HEK293T (cell line): ENCODE measurements at regions not wholly inside any gene's neighbourhood (a gene's known extent, or its start where the extent isn't known, plus 50 kb on each side); places are given as distances from the start of the nearest gene placed in this dataset.

Source experiments
- CTCF ChIA-PET: fragments of 350-600 bp; formaldehyde crosslinking; extraction: SDS; loops from one replicate; lab custom pipeline; 2021; ENCODE audit warnings: antibody characterized with exemption, inconsistent platforms; lab: Yijun Ruan, JAX
- POLR2A ChIA-PET: fragments of 350-600 bp; formaldehyde crosslinking; extraction: SDS; loops from one replicate; lab custom pipeline; 2020; ENCODE audit warnings: antibody characterized with exemption, inconsistent platforms; lab: Yijun Ruan, JAX
- DNase-seq: peaks from one replicate; pipeline ENCODE4 v3.0.0; 2012; ENCODE audit warnings: mixed read lengths; ENCODE audit errors: extremely low spot score
- ARNT ChIP-seq: fragments of 450-650 bp; IDR thresholded peaks from 2 replicates; pipeline ENCODE4 v1.6.1; 2017; ENCODE audit warnings: mild to moderate bottlenecking
- BHLHE40 ChIP-seq: fragments of 450-650 bp; IDR thresholded peaks from 2 replicates; pipeline ENCODE4 v1.6.1; 2016; ENCODE audit warnings: mild to moderate bottlenecking, moderate library complexity, borderline replicate concordance
- CTBP1 ChIP-seq: fragments of 450-650 bp; IDR thresholded peaks from 2 replicates; pipeline ENCODE4 v1.6.1; 2016; ENCODE audit warnings: borderline replicate concordance
- ELF4 ChIP-seq: fragments of 450-650 bp; IDR thresholded peaks from 2 replicates; pipeline ENCODE4 v1.6.1; 2017; ENCODE audit warnings: antibody characterized with exemption
- FOXA1 ChIP-seq: fragments of 450-650 bp; IDR thresholded peaks from 2 replicates; pipeline ENCODE4 v1.6.1; 2016; ENCODE audit warnings: mild to moderate bottlenecking
- FOXK2 ChIP-seq: fragments of 450-650 bp; IDR thresholded peaks from 2 replicates; pipeline ENCODE4 v1.6.1; 2016; ENCODE audit warnings: mild to moderate bottlenecking
- FOXM1 ChIP-seq: fragments of 450-650 bp; IDR thresholded peaks from 2 replicates; pipeline ENCODE4 v1.6.1; 2017; ENCODE audit warnings: mild to moderate bottlenecking, borderline replicate concordance
- HDGF ChIP-seq: fragments of 450-650 bp; IDR thresholded peaks from 2 replicates; pipeline ENCODE4 v1.6.1; 2017; ENCODE audit warnings: antibody characterized with exemption, borderline replicate concordance
- L3MBTL2 ChIP-seq: fragments of 450-650 bp; conservative IDR thresholded peaks from 2 replicates; pipeline ENCODE4 v1.6.1; 2016; ENCODE audit warnings: mild to moderate bottlenecking
- LEF1 ChIP-seq: fragments of 450-650 bp; IDR thresholded peaks from 2 replicates; pipeline ENCODE4 v1.6.1; 2017; ENCODE audit warnings: mild to moderate bottlenecking, borderline replicate concordance
- NFRKB ChIP-seq: fragments of 450-650 bp; IDR thresholded peaks from 2 replicates; pipeline ENCODE4 v1.6.1; 2016; ENCODE audit warnings: mild to moderate bottlenecking, moderate library complexity
- PKNOX1 ChIP-seq: fragments of 450-650 bp; IDR thresholded peaks from 2 replicates; pipeline ENCODE4 v1.6.1; 2016
- SP1 ChIP-seq: fragments of 450-650 bp; IDR thresholded peaks from 2 replicates; pipeline ENCODE4 v1.6.1; 2017
- SUZ12 ChIP-seq: fragments of 450-650 bp; IDR thresholded peaks from 2 replicates; pipeline ENCODE4 v1.6.1; 2016; ENCODE audit warnings: mild to moderate bottlenecking
- TARDBP ChIP-seq: fragments of 450-650 bp; IDR thresholded peaks from 2 replicates; pipeline ENCODE4 v1.6.1; 2016
- ZNF384 ChIP-seq: fragments of 450-650 bp; IDR thresholded peaks from 2 replicates; pipeline ENCODE4 v1.6.1; 2016

DNA sequence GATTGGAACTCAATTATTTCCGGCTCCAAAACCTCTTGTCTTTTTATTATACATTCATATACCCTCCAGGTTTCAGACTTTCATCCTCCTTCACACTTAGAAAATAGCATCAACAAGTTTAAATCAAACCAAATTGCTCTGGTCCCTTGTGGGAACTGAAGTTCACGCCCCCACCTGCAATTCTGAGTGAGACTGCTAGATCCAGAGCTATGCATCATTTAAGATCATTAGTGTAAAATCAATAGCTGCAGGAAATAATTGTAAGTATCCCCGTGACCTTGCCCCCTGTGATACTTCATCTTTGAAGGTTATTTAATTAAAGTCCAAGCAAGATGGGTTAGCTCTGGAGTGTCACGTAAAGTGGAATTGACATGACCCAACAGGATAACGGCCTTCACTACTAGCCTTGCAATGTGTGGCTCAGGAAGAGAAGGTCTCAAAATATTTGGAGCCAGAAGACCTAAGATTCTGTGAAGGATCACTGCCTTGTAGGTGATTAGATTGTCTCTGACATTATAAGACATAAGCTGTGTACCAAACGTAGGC is 742.2 kb upstream of the LRRC4C start:
- CTCF ChIA-PET: no interaction called here
- POLR2A ChIA-PET: no interaction called here
- no peak for DNase-seq
- no peak for TF ChIP-seq LEF1
- no peak for TF ChIP-seq L3MBTL2

DNA sequence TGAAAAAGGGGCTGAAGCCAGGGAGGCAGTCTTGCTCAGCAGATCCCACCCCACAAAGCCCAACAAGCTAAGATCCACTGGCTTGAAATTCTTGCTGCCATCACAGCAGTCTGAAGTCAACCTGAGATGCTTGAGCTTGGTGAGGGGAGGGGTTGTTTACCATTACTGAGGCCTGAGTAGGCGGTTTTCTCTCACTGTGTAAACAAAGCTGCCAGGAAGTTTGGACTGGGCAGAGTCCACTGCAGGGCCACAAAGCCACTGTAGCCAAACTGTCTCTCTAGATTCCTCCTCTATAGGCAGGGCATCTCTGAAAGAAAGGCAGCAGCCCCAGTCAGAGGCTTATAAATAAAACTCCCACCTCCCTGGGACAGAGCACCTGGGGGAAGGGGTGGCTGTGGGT is 746.1 kb upstream of the LRRC4C start:
- CTCF ChIA-PET: no interaction called here
- no peak for DNase-seq
- TF ChIP-seq SP1: no peak
- no peak for TF ChIP-seq TARDBP
- TF ChIP-seq BHLHE40: no peak
- TF ChIP-seq ARNT: no peak
- no peak for TF ChIP-seq L3MBTL2
- TF ChIP-seq FOXK2: no peak
- no peak for TF ChIP-seq ELF4
- TF ChIP-seq SUZ12: no peak
- no peak for TF ChIP-seq PKNOX1
- no peak for TF ChIP-seq ZNF384
- no peak for TF ChIP-seq NFRKB
- no peak for TF ChIP-seq FOXM1
- TF ChIP-seq CTBP1: no peak
- no peak for TF ChIP-seq HDGF
- TF ChIP-seq LEF1: no peak
- POLR2A ChIA-PET: no interaction called here

DNA sequence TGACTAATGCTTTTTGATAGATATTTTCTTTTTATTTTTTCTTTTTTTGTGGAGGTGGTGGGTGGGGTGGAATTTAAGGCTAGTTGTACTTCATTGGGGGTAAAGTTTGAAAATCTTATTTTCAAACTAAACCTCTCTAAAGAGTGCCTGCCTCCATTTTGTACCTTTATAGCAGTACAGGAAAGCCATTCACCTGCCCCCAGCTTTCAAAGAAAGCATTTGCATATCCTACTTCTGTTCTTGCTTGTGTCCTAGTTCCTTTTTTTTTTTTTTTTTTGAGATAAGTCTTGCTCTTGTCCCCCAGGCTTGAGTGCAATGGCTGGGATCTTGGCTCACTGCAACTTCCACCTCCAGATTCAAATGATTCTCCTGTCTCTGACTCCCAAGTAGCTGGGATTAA is 766.2 kb upstream of the LRRC4C start:
- DNase-seq: no peak
- ChIA-PET CTCF (no interaction called here), POLR2A (no interaction called here)
- TF ChIP-seq FOXM1: no peak
- TF ChIP-seq LEF1: no peak
- no peak for TF ChIP-seq NFRKB
- TF ChIP-seq ZNF384: no peak
- no peak for TF ChIP-seq SUZ12
- TF ChIP-seq L3MBTL2: no peak
- TF ChIP-seq ELF4: no peak
- TF ChIP-seq PKNOX1: no peak
- TF ChIP-seq SP1: no peak
- TF ChIP-seq FOXA1: no peak
- no peak for TF ChIP-seq FOXK2
- no peak for TF ChIP-seq BHLHE40
- no peak for TF ChIP-seq ARNT
- no peak for TF ChIP-seq HDGF
- no peak for TF ChIP-seq CTBP1
- no peak for TF ChIP-seq TARDBP

DNA sequence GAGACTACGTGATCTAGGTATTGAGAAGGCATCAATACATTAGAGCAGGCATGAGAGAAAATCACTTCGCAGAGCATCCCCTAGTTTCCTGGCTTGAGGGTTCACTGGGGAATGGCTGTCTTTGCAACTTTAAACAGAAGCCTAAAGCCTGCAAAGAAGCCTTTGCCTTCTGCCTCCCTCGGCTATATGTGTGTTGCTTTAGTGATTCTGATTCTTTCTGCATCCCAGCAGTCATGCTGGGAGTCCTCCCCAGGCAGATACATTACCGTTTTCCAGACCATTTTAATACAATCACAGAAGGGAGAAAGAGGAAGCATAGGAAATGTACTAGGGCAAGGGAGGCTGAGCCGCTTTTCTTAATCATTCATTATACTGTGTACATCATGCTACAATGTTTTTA is 773.2 kb upstream of the LRRC4C start:
- POLR2A ChIA-PET: no interaction called here

GRCh38 chr11:42234451-42234951 is 775.0 kb upstream of the LRRC4C start:
- ChIA-PET POLR2A (no interaction called here), CTCF (no interaction called here)
- TF ChIP-seq FOXM1: no peak
- TF ChIP-seq BHLHE40: no peak
- no peak for TF ChIP-seq TARDBP
- no peak for TF ChIP-seq FOXK2
- no peak for TF ChIP-seq ZNF384
- TF ChIP-seq ARNT: no peak
- TF ChIP-seq LEF1: no peak
- TF ChIP-seq CTBP1: no peak
- TF ChIP-seq NFRKB: no peak
- DNase-seq: no peak

More for the DNA sequence above, 773.2 kb upstream of the LRRC4C start:
- no peak for DNase-seq
- CTCF ChIA-PET: no interaction called here
- no peak for TF ChIP-seq TARDBP
- TF ChIP-seq SUZ12: no peak
- no peak for TF ChIP-seq SP1
- TF ChIP-seq BHLHE40: no peak
- no peak for TF ChIP-seq L3MBTL2

- CTCF ChIA-PET: no interaction called here
- no peak for TF ChIP-seq SP1
- no peak for TF ChIP-seq FOXA1
- no peak for TF ChIP-seq L3MBTL2
- no peak for TF ChIP-seq PKNOX1
- no peak for TF ChIP-seq CTBP1
- TF ChIP-seq TARDBP: no peak
- TF ChIP-seq ZNF384: no peak
- no peak for TF ChIP-seq FOXM1
- no peak for TF ChIP-seq FOXK2
- POLR2A ChIA-PET: no interaction called here
Observed at GRCh38 chr11:42237701-42238235, 778.3 kb upstream of the LRRC4C start.

GRCh38 chr11:42239188-42239587 is 779.7 kb upstream of the LRRC4C start:
- POLR2A ChIA-PET: no interaction called here
- no peak for TF ChIP-seq ZNF384
- TF ChIP-seq BHLHE40: no peak
- TF ChIP-seq L3MBTL2: no peak
- TF ChIP-seq SP1: no peak
- TF ChIP-seq HDGF: no peak
- no peak for TF ChIP-seq ELF4
- TF ChIP-seq NFRKB: no peak
- no peak for TF ChIP-seq FOXA1
- TF ChIP-seq TARDBP: no peak
- TF ChIP-seq SUZ12: no peak
- TF ChIP-seq PKNOX1: no peak
- no peak for TF ChIP-seq FOXK2
- no peak for TF ChIP-seq LEF1
- TF ChIP-seq FOXM1: no peak
- no peak for TF ChIP-seq CTBP1
- no peak for TF ChIP-seq ARNT
- CTCF ChIA-PET: no interaction called here
- DNase-seq: no peak

More at GRCh38 chr11:42237701-42238235, 778.3 kb upstream of the LRRC4C start:
- DNase-seq: no peak
